MCF 10A (cell line): ENCODE measurements at regions not wholly inside any gene's neighbourhood (a gene's known extent, or its start where the extent isn't known, plus 50 kb on each side); places are given as distances from the start of the nearest gene placed in this dataset.

Source experiments
- BruUV-seq: library from RNA; stranded (reverse); fragments of 400-500 nt; replicated peaks from 2 replicates; lab custom pipeline; 2021; lab: Mats Ljungman, UMichigan
- CTCF ChIA-PET: fragments of 300-600 bp; sonication (Branson Sonifier 250); formaldehyde crosslinking; extraction: SDS; loops from one replicate; lab custom pipeline; 2021; ENCODE audit warnings: antibody characterized with exemption, inconsistent platforms; lab: Yijun Ruan, JAX
- POLR2A ChIA-PET: fragments of 300-600, 350-650 bp; sonication (Branson Sonifier 250); formaldehyde crosslinking; extraction: SDS; loops from one replicate; lab custom pipeline; 2020; ENCODE audit warnings: antibody characterized with exemption, inconsistent platforms; lab: Yijun Ruan, JAX
- DNase-seq: peaks from one replicate; pipeline ENCODE4 v3.0.0-alpha.2; 2018; ENCODE audit not compliant: unreplicated experiment
- H3K27ac Mint-ChIP-seq: one replicate; pipeline ENCODE4 v1.8.0; 2022; ENCODE audit warnings: mild to moderate bottlenecking, low read depth, mixed read lengths; ENCODE audit not compliant: unreplicated experiment
- H3K27me3 Mint-ChIP-seq: one replicate; pipeline ENCODE4 v1.8.0; 2022; ENCODE audit warnings: mixed read lengths; ENCODE audit not compliant: insufficient read depth, unreplicated experiment
- H3K36me3 Mint-ChIP-seq: one replicate; pipeline ENCODE4 v1.8.0; 2022; ENCODE audit warnings: mild to moderate bottlenecking, moderate library complexity, mixed read lengths; ENCODE audit not compliant: insufficient read depth, unreplicated experiment
- H3K4me1 Mint-ChIP-seq: one replicate; pipeline ENCODE4 v1.8.0; 2022; ENCODE audit warnings: mixed read lengths; ENCODE audit not compliant: insufficient read depth, unreplicated experiment
- H3K4me3 Mint-ChIP-seq: one replicate; pipeline ENCODE4 v1.8.0; 2022; ENCODE audit warnings: mild to moderate bottlenecking, moderate library complexity, mixed read lengths; ENCODE audit not compliant: unreplicated experiment
- H3K9me3 Mint-ChIP-seq: one replicate; pipeline ENCODE4 v1.8.0; 2022; ENCODE audit warnings: mixed read lengths; ENCODE audit not compliant: unreplicated experiment
- intact Hi-C: fragments of 100-400 bp; cut with micrococcal nuclease; formaldehyde crosslinking; loops from 2 replicates; pipeline ENCODE4 v1.14.1; 2022
- TF ChIP-seq, protein P1 (sequence below): fragments of 200-600 bp; IDR thresholded peaks from one replicate; pipeline ENCODE4 v1.8.0; 2022; ENCODE audit warnings: antibody characterized with exemption, mild to moderate bottlenecking; ENCODE audit not compliant: unreplicated experiment

DNA sequence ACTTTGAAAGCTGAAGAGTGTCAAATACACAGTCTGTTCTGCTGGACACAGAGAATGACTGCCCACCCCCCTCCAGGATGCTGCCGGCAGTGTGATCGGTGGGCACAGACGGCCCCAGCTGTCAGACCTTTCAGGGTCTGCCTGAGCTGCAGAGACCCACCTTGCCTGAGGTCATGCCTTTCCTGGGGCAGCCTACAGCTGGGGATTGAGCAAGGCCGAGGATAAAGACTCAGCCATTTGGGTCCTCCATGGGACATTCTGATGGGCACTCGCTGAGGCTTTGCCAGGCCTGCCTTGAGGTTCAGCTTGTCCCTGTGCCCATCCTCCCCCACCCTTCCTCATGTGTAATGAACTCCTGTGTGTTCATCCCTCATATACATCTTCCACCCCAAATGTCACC, 102.3 kb upstream of the SMAD3 start:
- no TSS peak for BruUV-seq
- intact Hi-C loops: no loop called here
- no peaks in the 10 kb centered on the region for H3K27me3 Mint-ChIP-seq

GRCh38 chr15:66963710-66964109, 101.7 kb upstream of the SMAD3 start:
- Mint-ChIP-seq H3K4me3 (no peak overlapping the region), H3K4me1 (no peaks in the 10 kb centered on the region)
- POLR2A ChIA-PET: interaction anchor here (0.8 kb wide), 1 partner anchor 337 kb away, joined by 3 read pairs; no protein-coding TSS in a partner anchor

More for the DNA sequence above, 102.3 kb upstream of the SMAD3 start:
- no peak for DNase-seq
- POLR2A ChIA-PET: interaction anchor here (0.8 kb wide), 1 partner anchor 338 kb away, joined by 3 read pairs; no protein-coding TSS in a partner anchor
- CTCF ChIA-PET: interaction anchor here (0.6 kb wide), 1 partner anchor 396 kb away, joined by 3 read pairs; no protein-coding TSS in a partner anchor
- Mint-ChIP-seq H3K27ac (no peak overlapping the region), H3K9me3 (no peaks in the 10 kb centered on the region), H3K4me3 (no peak overlapping the region), H3K4me1 (no peaks in the 10 kb centered on the region), H3K36me3 (no peaks in the 10 kb centered on the region)
- TF ChIP-seq, protein P1, sequence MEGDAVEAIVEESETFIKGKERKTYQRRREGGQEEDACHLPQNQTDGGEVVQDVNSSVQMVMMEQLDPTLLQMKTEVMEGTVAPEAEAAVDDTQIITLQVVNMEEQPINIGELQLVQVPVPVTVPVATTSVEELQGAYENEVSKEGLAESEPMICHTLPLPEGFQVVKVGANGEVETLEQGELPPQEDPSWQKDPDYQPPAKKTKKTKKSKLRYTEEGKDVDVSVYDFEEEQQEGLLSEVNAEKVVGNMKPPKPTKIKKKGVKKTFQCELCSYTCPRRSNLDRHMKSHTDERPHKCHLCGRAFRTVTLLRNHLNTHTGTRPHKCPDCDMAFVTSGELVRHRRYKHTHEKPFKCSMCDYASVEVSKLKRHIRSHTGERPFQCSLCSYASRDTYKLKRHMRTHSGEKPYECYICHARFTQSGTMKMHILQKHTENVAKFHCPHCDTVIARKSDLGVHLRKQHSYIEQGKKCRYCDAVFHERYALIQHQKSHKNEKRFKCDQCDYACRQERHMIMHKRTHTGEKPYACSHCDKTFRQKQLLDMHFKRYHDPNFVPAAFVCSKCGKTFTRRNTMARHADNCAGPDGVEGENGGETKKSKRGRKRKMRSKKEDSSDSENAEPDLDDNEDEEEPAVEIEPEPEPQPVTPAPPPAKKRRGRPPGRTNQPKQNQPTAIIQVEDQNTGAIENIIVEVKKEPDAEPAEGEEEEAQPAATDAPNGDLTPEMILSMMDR: no peak

DNA sequence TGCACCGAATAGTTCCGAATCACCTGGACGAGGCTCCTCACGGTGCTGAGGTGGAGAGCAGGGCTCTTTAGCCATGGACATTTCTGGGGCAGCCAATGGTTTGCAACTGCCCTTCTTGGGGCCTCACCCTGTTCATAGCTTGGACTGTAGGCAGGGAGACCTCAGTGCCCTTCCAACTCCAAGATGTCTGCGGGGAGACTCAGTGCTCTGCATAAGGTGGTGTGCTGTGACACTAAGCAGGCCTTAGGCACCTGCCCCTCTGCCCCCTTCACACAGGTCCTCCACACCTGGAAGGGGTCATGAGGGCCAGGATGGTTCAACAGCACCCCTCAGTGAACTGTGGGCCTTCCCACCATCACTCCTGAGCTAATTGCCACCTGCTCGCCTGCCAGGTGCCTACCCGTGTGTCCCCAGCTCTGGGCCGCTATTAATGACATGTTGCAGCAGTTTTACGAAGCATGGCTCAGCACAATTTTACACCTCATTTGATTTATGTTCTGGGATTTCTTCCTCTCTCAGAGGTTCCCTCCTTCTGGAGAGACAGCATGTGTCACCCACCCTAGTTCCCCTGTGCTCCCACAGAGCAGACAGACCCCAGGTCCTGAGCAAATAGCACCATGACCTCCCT, 101.2 kb upstream of the SMAD3 start:
- TF ChIP-seq, protein P1: no peak
- intact Hi-C loops: no loop called here
- Mint-ChIP-seq H3K9me3 (no peaks in the 10 kb centered on the region), H3K27me3 (no peaks in the 10 kb centered on the region), H3K4me3 (no peak overlapping the region), H3K36me3 (no peaks in the 10 kb centered on the region), H3K27ac (no peak overlapping the region), H3K4me1 (no peaks in the 10 kb centered on the region)
- no peak for DNase-seq
- POLR2A ChIA-PET: interaction anchor here (0.8 kb wide), 1 partner anchor 336 kb away, joined by 3 read pairs; no protein-coding TSS in a partner anchor
- CTCF ChIA-PET: no interaction called here
- BruUV-seq: no TSS peak

More at GRCh38 chr15:66963710-66964109, 101.7 kb upstream of the SMAD3 start:
- intact Hi-C loops: no loop called here
- BruUV-seq: no TSS peak
- H3K27me3 Mint-ChIP-seq: no peaks in the 10 kb centered on the region
- TF ChIP-seq, protein P1: no peak
- DNase-seq: no peak
- CTCF ChIA-PET: no interaction called here
- no peaks in the 10 kb centered on the region for H3K9me3 Mint-ChIP-seq
- H3K36me3 Mint-ChIP-seq: no peaks in the 10 kb centered on the region
- no peak overlapping the region for H3K27ac Mint-ChIP-seq

GRCh38 chr15:66964791-66965190, 100.6 kb upstream of the SMAD3 start:
- no TSS peak for BruUV-seq
- ChIA-PET CTCF (no interaction called here), POLR2A (interaction anchor here (1.0 kb wide), 1 partner anchor 252 kb away, joined by 3 read pairs; no protein-coding TSS in a partner anchor)
- intact Hi-C loops: no loop called here
- no peak for DNase-seq
- Mint-ChIP-seq H3K9me3 (no peaks in the 10 kb centered on the region), H3K4me1 (no peaks in the 10 kb centered on the region), H3K36me3 (no peaks in the 10 kb centered on the region), H3K27ac (no peak overlapping the region), H3K4me3 (no peak overlapping the region), H3K27me3 (no peaks in the 10 kb centered on the region)
- TF ChIP-seq, protein P1: no peak
